ENCODE measurements at regions not wholly inside any gene's neighbourhood (a gene's known extent, or its start where the extent isn't known, plus 50 kb on each side); places are given as distances from the start of the nearest gene placed in this dataset.

DNA sequence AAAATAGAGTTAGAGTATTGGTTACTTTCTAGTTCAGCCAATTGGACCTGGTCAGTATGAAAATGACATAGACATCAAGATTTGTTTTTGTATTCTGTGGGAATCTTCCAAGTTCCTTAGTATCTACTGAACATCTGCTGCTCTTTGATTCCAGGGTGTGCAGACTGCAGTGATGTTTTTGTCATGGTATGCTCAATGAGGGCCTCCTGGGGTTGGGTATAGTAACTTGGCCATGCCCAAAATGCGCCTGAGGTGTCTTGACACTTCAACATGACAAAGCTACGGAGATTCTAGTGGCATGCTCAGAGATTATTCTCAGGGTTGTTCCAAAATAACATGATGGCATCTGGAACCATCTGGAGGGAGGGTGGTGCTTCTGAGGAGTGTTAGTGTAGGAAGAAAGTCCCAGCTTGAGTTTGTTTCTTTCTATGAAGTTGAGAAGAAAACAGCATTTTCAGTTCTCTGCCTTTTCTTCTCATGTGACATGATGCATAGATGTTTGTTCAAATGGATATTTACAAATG lies 313.5 kb upstream of the TBL1XR1 start:
- TF ChIP-seq POLR2A (IDR thresholded peaks at IDR 0.05) (no peak), CTCF (IDR thresholded peaks at IDR 0.05) (no peak)

Data from testis (tissue), 2 donors.